Testis (tissue), 2 donors: ENCODE measurements at regions not wholly inside any gene's neighbourhood (a gene's known extent, or its start where the extent isn't known, plus 50 kb on each side); places are given as distances from the start of the nearest gene placed in this dataset.

Experiments
- POLR2A ChIP-seq: fragments of 450-650 bp; IDR thresholded peaks from one replicate; pipeline ENCODE4 v1.6.1; 2017; ENCODE audit warnings: antibody characterized with exemption, mild to moderate bottlenecking, moderate library complexity
- TF ChIP-seq, protein P1 (sequence below), 3 experiments: fragments of 450-650 bp in 2 of 3; fragments of 200-600 bp in 1 of 3; sonication (generic) in 1 of 3; IDR thresholded peaks; one replicate each; pipeline ENCODE4 v1.5.1; 2016 to 2019; ENCODE audit warnings: antibody characterized with exemption in 3 of 3, mild to moderate bottlenecking in 2 of 3, moderate library complexity in 1 of 3

DNA sequence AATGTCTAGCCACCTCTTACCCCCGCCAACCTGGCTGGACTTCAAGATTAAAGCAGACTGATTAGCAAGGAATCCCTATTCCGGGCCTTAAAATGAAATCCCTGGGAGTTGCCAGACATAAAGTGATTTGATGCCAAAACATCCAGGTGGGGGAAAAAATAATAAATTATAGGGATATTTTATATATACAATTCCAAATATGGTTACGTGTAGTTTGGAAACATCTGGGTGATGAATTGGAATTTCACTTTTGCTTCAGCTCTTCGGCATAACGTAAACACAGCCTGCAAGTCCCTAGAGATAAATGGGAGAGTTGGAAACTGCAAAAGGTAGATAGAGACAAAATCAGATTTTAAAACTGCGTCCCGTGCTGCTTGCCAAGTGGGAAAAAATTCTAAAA lies 545.5 kb upstream of the MDFIC2 start:
- TF ChIP-seq, protein P1, sequence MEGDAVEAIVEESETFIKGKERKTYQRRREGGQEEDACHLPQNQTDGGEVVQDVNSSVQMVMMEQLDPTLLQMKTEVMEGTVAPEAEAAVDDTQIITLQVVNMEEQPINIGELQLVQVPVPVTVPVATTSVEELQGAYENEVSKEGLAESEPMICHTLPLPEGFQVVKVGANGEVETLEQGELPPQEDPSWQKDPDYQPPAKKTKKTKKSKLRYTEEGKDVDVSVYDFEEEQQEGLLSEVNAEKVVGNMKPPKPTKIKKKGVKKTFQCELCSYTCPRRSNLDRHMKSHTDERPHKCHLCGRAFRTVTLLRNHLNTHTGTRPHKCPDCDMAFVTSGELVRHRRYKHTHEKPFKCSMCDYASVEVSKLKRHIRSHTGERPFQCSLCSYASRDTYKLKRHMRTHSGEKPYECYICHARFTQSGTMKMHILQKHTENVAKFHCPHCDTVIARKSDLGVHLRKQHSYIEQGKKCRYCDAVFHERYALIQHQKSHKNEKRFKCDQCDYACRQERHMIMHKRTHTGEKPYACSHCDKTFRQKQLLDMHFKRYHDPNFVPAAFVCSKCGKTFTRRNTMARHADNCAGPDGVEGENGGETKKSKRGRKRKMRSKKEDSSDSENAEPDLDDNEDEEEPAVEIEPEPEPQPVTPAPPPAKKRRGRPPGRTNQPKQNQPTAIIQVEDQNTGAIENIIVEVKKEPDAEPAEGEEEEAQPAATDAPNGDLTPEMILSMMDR (IDR thresholded peaks at IDR 0.05), result no peak
- TF ChIP-seq POLR2A, result no peak
